PC-9 (cell line): ENCODE measurements at regions not wholly inside any gene's neighbourhood (a gene's known extent, or its start where the extent isn't known, plus 50 kb on each side); places are given as distances from the start of the nearest gene placed in this dataset.

ENCODE experiments used
- BruUV-seq: library from RNA; stranded (reverse); fragments of 400-500 nt; replicated peaks from 2 replicates; lab custom pipeline; 2021; lab: Mats Ljungman, UMichigan
- CTCF ChIA-PET: fragments of 300-600 bp; sonication (Branson Sonifier 250); formaldehyde crosslinking; loops from one replicate; lab custom pipeline; 2022; ENCODE audit warnings: antibody characterized with exemption; lab: Charles Lee
- POLR2A ChIA-PET: fragments of 300-600 bp; sonication (Branson Sonifier 250); formaldehyde crosslinking; loops from one replicate; lab custom pipeline; 2022; ENCODE audit warnings: antibody characterized with exemption; ENCODE audit not compliant: unreplicated experiment; lab: Charles Lee
- DNase-seq, 2 experiments: peaks; one replicate each; pipeline versions ENCODE4 v3.0.0 to v3.0.0-alpha.2; 2015 to 2022; ENCODE audit warnings: mixed read lengths in 1 of 2
- H2AFZ ChIP-seq: fragments of 200-600 bp; sonication (generic); 2 replicates; pipeline ENCODE4 v1.8.1; 2017; ENCODE audit warnings: antibody characterized with exemption
- H3F3A ChIP-seq: fragments of 200-600 bp; sonication (generic); 2 replicates; pipeline ENCODE4 v1.8.1; 2017; ENCODE audit warnings: antibody characterized with exemption, mild to moderate bottlenecking, low read depth; ENCODE audit not compliant: insufficient read depth
- H3K27ac ChIP-seq: fragments of 200-600 bp; sonication (generic); 2 replicates; pipeline ENCODE4 v1.6.1; 2016; ENCODE audit warnings: mixed run types
- H3K27me3 ChIP-seq: fragments of 200-600 bp; sonication (generic); 2 replicates; pipeline ENCODE4 v1.6.1; 2016; ENCODE audit warnings: low read depth, mixed run types; ENCODE audit not compliant: insufficient read depth
- H3K36me3 ChIP-seq: fragments of 200-600 bp; sonication (generic); 2 replicates; pipeline ENCODE4 v1.6.1; 2016; ENCODE audit warnings: low read depth, mixed run types
- H3K4me1 ChIP-seq: fragments of 200-600 bp; sonication (generic); replicated peaks from 2 replicates; pipeline ENCODE4 v1.6.1; 2016; ENCODE audit warnings: mixed run types; ENCODE audit not compliant: insufficient read depth
- H3K4me2 ChIP-seq: fragments of 200-600 bp; sonication (generic); 2 replicates; pipeline ENCODE4 v1.6.1; 2017; ENCODE audit warnings: mixed run types
- H3K4me3 ChIP-seq: fragments of 200-600 bp; sonication (generic); 2 replicates; pipeline ENCODE4 v1.6.1; 2016; ENCODE audit warnings: mixed run types
- H3K79me2 ChIP-seq: fragments of 200-600 bp; sonication (generic); 2 replicates; pipeline ENCODE4 v1.6.1; 2017; ENCODE audit warnings: low read depth, mixed run types
- H3K9me2 ChIP-seq: fragments of 200-600 bp; sonication (generic); 2 replicates; pipeline ENCODE4 v1.8.1; 2017; ENCODE audit warnings: mild to moderate bottlenecking; ENCODE audit not compliant: insufficient read depth
- H3K9me3 ChIP-seq: fragments of 200-600 bp; sonication (generic); 2 replicates; pipeline ENCODE4 v1.8.1; 2016; ENCODE audit warnings: low read depth; ENCODE audit not compliant: insufficient read depth
- H4K20me1 ChIP-seq: fragments of 200-600 bp; sonication (generic); 2 replicates; pipeline ENCODE4 v1.8.1; 2017; ENCODE audit not compliant: insufficient read depth
- CTCF ChIP-seq: fragments of 200-600 bp; sonication (generic); conservative IDR thresholded peaks from 2 replicates; pipeline ENCODE4 v1.6.1; 2017; ENCODE audit warnings: mixed run types, antibody characterized with exemption, mild to moderate bottlenecking, moderate library complexity
- EZH2 ChIP-seq: fragments of 200-600 bp; sonication (generic); IDR thresholded peaks from 2 replicates; pipeline ENCODE4 v1.8.0; 2017; ENCODE audit warnings: antibody characterized with exemption, low read depth
- intact Hi-C: fragments of 100-400 bp; cut with micrococcal nuclease; formaldehyde crosslinking; loops from one replicate; pipeline ENCODE4 v1.10.0; 2022; ENCODE audit not compliant: unreplicated experiment

DNA sequence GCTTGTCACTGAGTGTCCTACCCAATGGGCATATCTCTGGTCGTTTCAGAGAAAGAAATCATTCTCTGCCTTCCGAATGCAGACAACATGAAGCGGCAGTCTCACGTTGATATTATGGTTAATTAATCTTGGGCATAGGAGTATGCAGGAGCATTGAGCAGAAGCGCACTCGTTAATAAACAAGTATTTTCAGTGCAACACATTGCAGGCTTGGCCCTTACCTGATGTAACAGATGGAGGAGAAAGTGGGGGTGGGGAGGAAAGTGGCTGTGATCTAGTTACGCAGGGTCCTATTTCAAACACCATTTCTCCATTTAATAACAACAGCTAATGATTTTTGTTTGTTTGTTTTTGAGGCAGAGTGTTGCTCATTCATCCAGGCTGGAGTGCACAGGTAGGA is 414.0 kb upstream of the RBFOX1 start:
- no peak overlapping the region for H3K27ac ChIP-seq
- no peaks in the 10 kb centered on the region for H3K36me3 ChIP-seq
- H3K27me3 ChIP-seq: peaks cover 36% of the 10 kb centered on the region
- H3K9me2 ChIP-seq: no peaks in the 10 kb centered on the region
- no peak overlapping the region for H2AFZ ChIP-seq
- no TSS peak for BruUV-seq
- no peak for TF ChIP-seq CTCF
- TF ChIP-seq EZH2: no peak
- DNase-seq: no peak
- no peak overlapping the region for H3K4me3 ChIP-seq
- no peaks in the 10 kb centered on the region for H3F3A ChIP-seq
- ChIA-PET CTCF (no interaction called here), POLR2A (no interaction called here)
- no peak overlapping the region for H3K4me2 ChIP-seq
- no peaks in the 10 kb centered on the region for H4K20me1 ChIP-seq
- H3K4me1 ChIP-seq: no peaks in the 10 kb centered on the region
- intact Hi-C loops: no loop called here
- no peaks in the 10 kb centered on the region for H3K9me3 ChIP-seq
- no peaks in the 10 kb centered on the region for H3K79me2 ChIP-seq

DNA sequence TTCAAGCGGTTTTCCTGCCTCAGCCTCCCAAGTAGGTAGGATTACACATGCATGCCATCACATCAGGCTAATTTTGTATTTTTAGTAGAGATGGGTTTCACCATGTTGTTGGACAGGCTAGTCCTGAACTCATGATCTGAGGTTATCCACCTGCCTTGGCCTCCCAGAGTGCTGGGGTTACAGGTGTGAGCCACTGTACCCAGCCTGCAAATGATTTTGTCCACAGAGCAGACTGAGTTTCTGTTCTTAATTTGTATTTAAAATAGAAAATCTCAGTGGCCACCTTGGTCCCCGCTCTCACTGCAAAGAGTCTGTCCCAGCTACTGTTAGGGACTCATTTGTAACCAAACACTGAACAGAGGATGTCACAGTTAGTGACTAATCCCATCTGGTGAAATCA is 415.7 kb upstream of the RBFOX1 start:
- CTCF ChIA-PET: no interaction called here

DNA sequence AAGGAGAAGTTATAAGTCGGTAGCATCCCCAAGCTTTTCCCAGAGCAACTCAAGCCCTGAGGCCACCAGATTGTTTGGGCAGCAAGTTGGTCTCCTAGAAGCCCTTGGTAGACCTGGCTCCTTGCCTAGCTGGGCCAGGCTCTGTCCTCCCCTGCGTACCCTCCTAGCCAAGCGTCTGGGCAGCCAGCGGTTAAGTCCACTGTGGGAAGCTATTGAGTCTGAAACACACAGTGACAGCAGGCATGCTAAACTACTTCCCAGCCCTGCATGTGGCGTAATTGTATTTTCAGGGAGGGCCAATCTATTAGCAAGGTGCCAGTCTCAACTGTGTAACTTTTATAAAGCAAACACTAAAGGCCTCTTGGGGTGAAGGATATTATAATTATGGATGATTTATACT is 419.1 kb upstream of the RBFOX1 start:
- no peaks in the 10 kb centered on the region for H3K79me2 ChIP-seq
- no peak overlapping the region for H3K4me3 ChIP-seq
- H3K4me1 ChIP-seq: no peaks in the 10 kb centered on the region
- no peaks in the 10 kb centered on the region for H4K20me1 ChIP-seq
- no peaks in the 10 kb centered on the region for H3K9me3 ChIP-seq
- H2AFZ ChIP-seq: no peak overlapping the region
- H3K27me3 ChIP-seq: peaks cover 60% of the 10 kb centered on the region
- no peaks in the 10 kb centered on the region for H3K9me2 ChIP-seq
- no peak overlapping the region for H3K4me2 ChIP-seq
- intact Hi-C loops: no loop called here
- H3K27ac ChIP-seq: no peak overlapping the region
- POLR2A ChIA-PET: no interaction called here
- TF ChIP-seq CTCF (no peak), EZH2 (no peak)
- no peaks in the 10 kb centered on the region for H3K36me3 ChIP-seq
- DNase-seq: no peak
- no peaks in the 10 kb centered on the region for H3F3A ChIP-seq
- CTCF ChIA-PET: no interaction called here
- no TSS peak for BruUV-seq

More for the DNA sequence above, 415.7 kb upstream of the RBFOX1 start:
- no peaks in the 10 kb centered on the region for H3K9me2 ChIP-seq
- no TSS peak for BruUV-seq
- H3K79me2 ChIP-seq: no peaks in the 10 kb centered on the region
- H3K36me3 ChIP-seq: no peaks in the 10 kb centered on the region
- no peaks in the 10 kb centered on the region for H3F3A ChIP-seq
- H3K27ac ChIP-seq: no peak overlapping the region
- TF ChIP-seq EZH2 (no peak), CTCF (no peak)
- H3K4me3 ChIP-seq: no peak overlapping the region
- no peak for DNase-seq
- H2AFZ ChIP-seq: no peak overlapping the region
- H3K27me3 ChIP-seq: peaks cover 50% of the 10 kb centered on the region
- H3K4me2 ChIP-seq: no peak overlapping the region
- H3K4me1 ChIP-seq: no peaks in the 10 kb centered on the region
- no peaks in the 10 kb centered on the region for H4K20me1 ChIP-seq
- POLR2A ChIA-PET: no interaction called here
- H3K9me3 ChIP-seq: no peaks in the 10 kb centered on the region
- intact Hi-C loops: no loop called here
